ENCODE measurements at regions not wholly inside any gene's neighbourhood (a gene's known extent, or its start where the extent isn't known, plus 50 kb on each side); places are given as distances from the start of the nearest gene placed in this dataset.

DNA sequence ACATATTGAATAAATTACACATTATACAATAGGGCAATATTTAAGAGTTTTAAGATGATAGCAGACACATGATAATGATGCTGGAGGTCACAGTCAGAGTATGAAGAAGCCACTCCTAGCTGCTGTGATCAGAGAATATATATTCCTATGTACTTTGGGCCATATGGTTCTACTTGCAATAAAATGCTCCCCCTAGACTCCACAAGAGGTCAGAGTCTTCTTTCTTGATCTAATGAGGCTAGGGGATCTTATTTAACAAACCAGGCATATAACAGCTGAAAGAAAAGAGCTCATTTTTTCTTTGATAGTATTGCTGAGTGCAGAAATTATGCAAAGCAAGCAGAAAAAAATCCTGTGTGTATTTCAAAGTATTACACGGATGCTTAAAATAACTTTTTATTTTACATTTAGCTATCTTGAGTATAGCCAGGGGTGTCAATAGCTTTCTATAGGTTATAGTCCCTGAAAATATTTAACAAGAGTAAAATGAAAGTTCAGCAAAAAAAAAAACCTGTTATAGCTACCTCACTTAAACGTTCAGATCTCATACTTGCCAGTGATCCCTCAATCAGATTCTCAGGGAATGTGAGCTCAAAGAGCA is 748.7 kb upstream of the CHAC2 start:
- no peaks in the 10 kb centered on the region for H3K27me3 ChIP-seq (ENCODE audit: insufficient read depth in 3 of 3, low read length in 2 of 3)
- intact Hi-C loops (cut with DNase I), result no loop called here
- ATAC-seq (no peak), DNase-seq (no peak)
- no peaks in the 10 kb centered on the region for H3K9me3 ChIP-seq
- H3K27ac ChIP-seq, result no peak overlapping the region
- H3K36me3 ChIP-seq (ENCODE audit: insufficient read depth in 1 of 2, low read depth in 1 of 2), result no peaks in the 10 kb centered on the region
- TF ChIP-seq, protein P1, sequence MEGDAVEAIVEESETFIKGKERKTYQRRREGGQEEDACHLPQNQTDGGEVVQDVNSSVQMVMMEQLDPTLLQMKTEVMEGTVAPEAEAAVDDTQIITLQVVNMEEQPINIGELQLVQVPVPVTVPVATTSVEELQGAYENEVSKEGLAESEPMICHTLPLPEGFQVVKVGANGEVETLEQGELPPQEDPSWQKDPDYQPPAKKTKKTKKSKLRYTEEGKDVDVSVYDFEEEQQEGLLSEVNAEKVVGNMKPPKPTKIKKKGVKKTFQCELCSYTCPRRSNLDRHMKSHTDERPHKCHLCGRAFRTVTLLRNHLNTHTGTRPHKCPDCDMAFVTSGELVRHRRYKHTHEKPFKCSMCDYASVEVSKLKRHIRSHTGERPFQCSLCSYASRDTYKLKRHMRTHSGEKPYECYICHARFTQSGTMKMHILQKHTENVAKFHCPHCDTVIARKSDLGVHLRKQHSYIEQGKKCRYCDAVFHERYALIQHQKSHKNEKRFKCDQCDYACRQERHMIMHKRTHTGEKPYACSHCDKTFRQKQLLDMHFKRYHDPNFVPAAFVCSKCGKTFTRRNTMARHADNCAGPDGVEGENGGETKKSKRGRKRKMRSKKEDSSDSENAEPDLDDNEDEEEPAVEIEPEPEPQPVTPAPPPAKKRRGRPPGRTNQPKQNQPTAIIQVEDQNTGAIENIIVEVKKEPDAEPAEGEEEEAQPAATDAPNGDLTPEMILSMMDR (IDR thresholded peaks at IDR 0.05), result no peak
- no peaks in the 10 kb centered on the region for H3K4me1 ChIP-seq
- H3K4me3 ChIP-seq, result no peak overlapping the region
- WGBS, 3 donors, result 52 to 57% (median 53%) methylated on average over 2 of the region's 2 CpGs

DNA sequence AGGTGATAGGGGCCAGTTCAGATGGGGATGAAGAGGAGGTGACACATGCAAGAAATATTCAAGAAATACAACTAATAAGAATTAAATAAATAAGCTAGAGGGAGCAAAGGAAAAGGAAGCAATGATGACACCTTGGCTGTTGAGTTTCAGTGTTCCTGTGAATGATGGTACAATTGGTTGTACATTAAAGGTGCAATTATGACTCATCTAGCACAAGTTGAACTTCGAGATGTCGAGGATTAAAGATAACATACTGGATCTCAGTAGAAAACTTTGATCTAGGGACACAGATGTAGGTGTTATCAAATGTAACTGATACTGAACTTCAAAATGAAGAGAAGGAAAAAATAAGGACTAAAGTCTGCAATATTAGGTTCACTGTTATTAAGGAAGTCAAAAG is 760.6 kb upstream of the CHAC2 start:
- Histone ChIP-seq H3K9me3 (no peaks in the 10 kb centered on the region), H3K27ac (no peak overlapping the region), H3K4me1 (no peaks in the 10 kb centered on the region), H3K27me3 (ENCODE audit: insufficient read depth in 3 of 3, low read length in 2 of 3) (no peaks in the 10 kb centered on the region), H3K4me3 (no peak overlapping the region), H3K36me3 (ENCODE audit: insufficient read depth in 1 of 2, low read depth in 1 of 2) (no peaks in the 10 kb centered on the region)
- TF ChIP-seq, protein P1 (IDR thresholded peaks at IDR 0.05), result no peak
- 74 to 82% (median 77%) methylated on average over 2 of the region's 2 CpGs for WGBS, 3 donors
- ATAC-seq, result no peak
- intact Hi-C loops (cut with DNase I), result no loop called here
- no peak for DNase-seq

GRCh38 chr2:53004413-53004812 is 763.2 kb upstream of the CHAC2 start:
- Histone ChIP-seq H3K4me3 (no peak overlapping the region), H3K4me1 (no peaks in the 10 kb centered on the region), H3K9me3 (no peaks in the 10 kb centered on the region), H3K27ac (no peak overlapping the region), H3K36me3 (ENCODE audit: insufficient read depth in 1 of 2, low read depth in 1 of 2) (no peaks in the 10 kb centered on the region), H3K27me3 (ENCODE audit: insufficient read depth in 3 of 3, low read length in 2 of 3) (no peaks in the 10 kb centered on the region)
- WGBS, 3 donors, result 73 to 81% (median 75%) methylated on average over 3 of the region's 3 CpGs
- ATAC-seq (no peak), DNase-seq (no peak)
- TF ChIP-seq, protein P1 (IDR thresholded peaks at IDR 0.05), result no peak
- intact Hi-C loops (cut with DNase I), result no loop called here

DNA sequence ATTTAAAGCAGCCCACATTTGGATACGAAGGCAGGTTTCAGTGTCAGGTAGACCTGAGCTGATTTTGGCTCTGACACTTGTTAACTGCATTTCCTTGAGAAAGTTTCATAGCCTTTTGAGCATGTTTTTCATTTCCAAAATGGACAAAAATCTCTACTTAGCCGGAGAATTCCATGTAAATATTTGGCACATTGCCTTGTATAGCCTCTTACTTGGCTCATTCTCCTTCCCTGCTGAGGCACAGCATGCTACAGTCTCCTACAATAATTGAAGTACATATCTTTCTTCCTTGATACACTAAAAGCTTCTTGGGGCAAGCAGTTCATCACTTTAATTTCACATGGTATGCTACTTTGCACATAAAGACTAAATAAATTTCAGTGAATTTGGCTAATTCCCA is 772.2 kb upstream of the CHAC2 start:
- Histone ChIP-seq H3K4me3 (no peak overlapping the region), H3K27me3 (ENCODE audit: insufficient read depth in 3 of 3, low read length in 2 of 3) (no peaks in the 10 kb centered on the region), H3K9me3 (no peaks in the 10 kb centered on the region), H3K36me3 (ENCODE audit: insufficient read depth in 1 of 2, low read depth in 1 of 2) (no peaks in the 10 kb centered on the region), H3K27ac (no peak overlapping the region), H3K4me1 (no peaks in the 10 kb centered on the region)
- ATAC-seq (no peak), DNase-seq (no peak)
- TF ChIP-seq, protein P1 (IDR thresholded peaks at IDR 0.05), result no peak
- WGBS, 3 donors, result 51 to 60% (median 55%) methylated on average over 2 of the region's 2 CpGs
- intact Hi-C loops (cut with DNase I), result no loop called here

Measured in psoas muscle (tissue), 7 donors.